ENCODE measurements at regions not wholly inside any gene's neighbourhood (a gene's known extent, or its start where the extent isn't known, plus 50 kb on each side); places are given as distances from the start of the nearest gene placed in this dataset.

- FAIRE-seq = no peak
Measured at GRCh38 chr3:7915356-7915755, 586.3 kb upstream of the LMCD1 start.

- no peak for FAIRE-seq
Measured at GRCh38 chr3:7917443-7918151, 584.0 kb upstream of the LMCD1 start.

GRCh38 chr3:7920211-7920610 is 581.4 kb upstream of the LMCD1 start:
- FAIRE-seq = no peak

GRCh38 chr3:7924228-7924627 is 577.4 kb upstream of the LMCD1 start:
- no peak for FAIRE-seq

GRCh38 chr3:7927015-7927414 is 574.6 kb upstream of the LMCD1 start:
- no peak for FAIRE-seq

- FAIRE-seq = no peak
Measured at GRCh38 chr3:7927864-7928263, 573.8 kb upstream of the LMCD1 start.

- no peak for FAIRE-seq
Measured at GRCh38 chr3:7929319-7929889, 572.2 kb upstream of the LMCD1 start.

- no peak for FAIRE-seq
Measured at GRCh38 chr3:7934362-7934761, 567.3 kb upstream of the LMCD1 start.

GRCh38 chr3:7947930-7948329 is 553.7 kb upstream of the LMCD1 start:
- FAIRE-seq = no peak

GRCh38 chr3:7950890-7951289 is 550.7 kb upstream of the LMCD1 start:
- no peak for FAIRE-seq

GRCh38 chr3:7953449-7954014 is 548.1 kb upstream of the LMCD1 start:
- FAIRE-seq = no peak

GRCh38 chr3:7957024-7957423 is 544.6 kb upstream of the LMCD1 start:
- FAIRE-seq = no peak

GRCh38 chr3:7959094-7959493 is 542.5 kb upstream of the LMCD1 start:
- FAIRE-seq = no peak

- FAIRE-seq = no peak
Measured at GRCh38 chr3:7960601-7961000, 541.0 kb upstream of the LMCD1 start.

GRCh38 chr3:7962301-7962700 is 539.3 kb upstream of the LMCD1 start:
- no peak for FAIRE-seq

- FAIRE-seq = no peak
Measured at GRCh38 chr3:7964899-7965298, 536.7 kb upstream of the LMCD1 start.

- FAIRE-seq = no peak
Measured at GRCh38 chr3:7973006-7973405, 528.6 kb upstream of the LMCD1 start.

GRCh38 chr3:7977245-7978086 is 524.2 kb upstream of the LMCD1 start:
- FAIRE-seq = no peak

GRCh38 chr3:7978087-7978422 is 523.6 kb upstream of the LMCD1 start:
- no peak for FAIRE-seq

GRCh38 chr3:7982126-7982525 is 519.5 kb upstream of the LMCD1 start:
- FAIRE-seq = no peak

- no peak for FAIRE-seq
Measured at GRCh38 chr3:7999384-7999783, 502.2 kb upstream of the LMCD1 start.

- FAIRE-seq = no peak
Measured at GRCh38 chr3:8001307-8001706, 500.3 kb upstream of the LMCD1 start.

GRCh38 chr3:8001712-8002111 is 499.9 kb upstream of the LMCD1 start:
- FAIRE-seq = no peak

- FAIRE-seq = no peak
Measured at GRCh38 chr3:8011902-8012301, 489.7 kb upstream of the LMCD1 start.

Measured in TTC549 (cell line).